ELF-1 (cell line): ENCODE measurements at regions not wholly inside any gene's neighbourhood (a gene's known extent, or its start where the extent isn't known, plus 50 kb on each side); places are given as distances from the start of the nearest gene placed in this dataset.

ENCODE experiments used
- DNase-seq: peaks from one replicate; pipeline ENCODE4 v3.0.0-alpha.2; 2016; ENCODE audit warnings: low read depth, low spot score

DNA sequence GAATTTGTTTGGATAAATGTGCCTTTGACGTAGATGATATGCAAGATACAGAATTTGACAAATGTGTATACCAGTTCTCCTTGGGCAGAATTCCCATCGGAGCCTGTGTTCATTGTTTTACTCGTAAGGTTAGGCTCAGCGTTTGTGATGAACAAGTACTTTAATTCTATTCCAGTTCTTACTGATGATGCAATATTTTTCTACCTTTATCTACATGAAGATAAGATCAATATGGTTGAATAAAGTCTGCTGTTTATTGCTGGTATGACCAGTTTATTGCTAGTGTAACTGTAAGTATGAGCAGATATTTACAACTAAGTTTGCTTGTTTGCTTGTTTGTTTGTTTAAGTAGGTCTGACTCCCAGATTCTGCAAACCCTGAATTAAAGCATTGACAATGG, 145.4 kb upstream of the ADARB2 start:
- no peak for DNase-seq

- no peak for DNase-seq
These were observed 144.9 kb upstream of the ADARB2 start for GRCh38 chr10:1882180-1882579.

DNA sequence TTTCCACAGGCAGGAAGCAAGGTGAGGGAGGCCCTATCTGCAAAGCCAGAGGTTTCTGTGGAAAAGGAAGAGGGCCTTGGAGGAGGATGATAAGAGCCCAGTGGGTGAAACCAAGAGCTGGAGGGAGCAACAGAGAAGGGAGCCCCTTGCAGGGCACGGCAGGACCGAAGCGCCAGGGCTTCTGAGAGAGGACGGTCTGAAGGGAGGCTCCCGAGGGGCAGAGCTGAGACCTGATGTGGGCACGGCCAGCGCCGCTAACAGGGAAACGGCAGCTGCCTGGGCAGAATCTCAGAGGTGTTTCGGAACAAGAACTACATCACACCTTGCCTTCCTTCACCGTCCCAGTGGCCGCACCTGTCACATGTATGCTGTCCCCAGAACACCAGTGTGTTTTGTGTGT, 144.3 kb upstream of the ADARB2 start:
- DNase-seq: no peak

DNA sequence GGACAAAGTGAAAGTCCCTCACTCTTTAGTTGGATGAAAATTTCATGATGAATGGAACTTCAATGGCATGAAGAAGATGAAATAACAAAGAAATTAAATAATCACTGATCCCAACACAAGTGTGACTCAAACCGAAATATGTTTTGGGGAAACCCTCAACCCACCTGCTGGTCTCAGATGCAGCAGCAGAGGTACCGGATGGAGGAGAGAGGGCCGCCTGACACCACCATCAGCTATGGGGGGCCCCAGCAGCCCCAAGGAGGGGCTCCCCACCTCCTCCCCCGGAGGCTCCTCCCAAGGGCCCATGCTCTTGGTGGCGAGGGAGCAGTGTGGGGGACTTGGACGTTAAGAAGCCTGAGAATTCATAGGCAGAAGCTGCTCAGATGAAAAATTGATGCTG, 137.2 kb upstream of the ADARB2 start:
- DNase-seq: no peak

GRCh38 chr10:1873661-1874315, 136.5 kb upstream of the ADARB2 start:
- no peak for DNase-seq

DNA sequence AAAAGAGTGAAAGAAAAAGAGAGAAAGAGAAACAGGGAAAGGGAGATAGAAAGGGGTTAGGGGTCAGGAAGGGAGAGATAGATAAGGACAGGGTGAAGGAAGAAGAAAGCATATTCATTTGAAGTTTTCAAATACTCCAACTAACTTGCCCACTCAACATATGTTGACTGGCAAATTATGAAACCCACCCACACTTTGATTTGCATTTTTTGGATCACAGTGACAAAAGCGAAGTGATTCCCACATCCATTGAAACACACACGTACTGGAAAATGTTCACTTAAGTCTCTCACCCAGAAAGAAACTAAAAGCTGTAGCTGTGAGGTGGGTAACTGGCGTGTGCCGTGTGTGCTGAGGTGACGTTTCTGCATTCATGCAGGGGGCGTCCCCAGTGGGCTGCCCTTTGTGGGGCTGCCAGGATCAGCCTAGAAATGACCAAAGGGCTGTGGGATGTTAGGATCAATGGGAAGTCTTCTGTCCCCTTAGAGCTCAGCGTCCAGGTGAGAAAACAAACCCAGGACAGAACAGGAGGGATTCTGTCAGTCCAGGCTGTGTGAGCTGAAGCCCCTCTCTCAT, 134.9 kb upstream of the ADARB2 start:
- no peak for DNase-seq

GRCh38 chr10:1870491-1870890, 133.2 kb upstream of the ADARB2 start:
- DNase-seq: no peak

DNA sequence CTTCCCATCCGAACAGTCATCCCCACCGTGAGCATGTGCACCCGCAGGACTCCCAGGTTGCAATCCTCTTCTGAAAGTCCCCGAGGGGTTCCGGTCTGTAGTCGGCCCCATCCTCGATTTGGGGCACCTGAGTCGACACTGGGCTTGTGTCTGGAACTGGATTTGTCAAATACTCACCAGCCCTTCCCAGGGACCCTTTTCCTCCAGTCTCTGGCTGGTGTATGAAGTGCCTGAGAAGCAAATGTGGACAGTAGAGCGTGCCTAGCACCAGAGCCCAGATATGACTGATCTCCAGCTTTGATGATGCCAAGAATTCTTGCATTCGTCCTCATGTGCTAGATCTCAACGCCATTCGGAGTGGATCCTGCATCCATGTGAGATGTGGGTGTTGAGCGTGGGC, 132.5 kb upstream of the ADARB2 start:
- DNase-seq: no peak

DNA sequence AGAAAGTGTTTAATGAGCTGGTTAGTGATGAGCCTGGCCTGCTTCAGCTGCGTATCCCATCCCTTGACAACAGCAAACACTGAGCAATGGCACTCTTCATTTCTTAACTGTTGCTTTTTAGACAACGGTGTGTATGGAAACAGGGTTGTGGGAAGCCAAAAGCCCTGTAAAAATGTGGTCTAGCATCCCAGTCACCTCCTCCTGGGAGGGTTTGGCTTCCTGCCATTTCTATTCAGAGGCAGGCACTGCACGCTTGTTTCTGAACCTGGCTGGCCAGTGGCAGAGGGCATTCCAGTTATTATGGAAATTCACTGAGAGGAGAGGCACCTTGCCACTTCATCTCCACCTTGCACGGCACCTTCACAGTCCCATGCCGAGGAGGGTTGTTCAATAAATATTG, 123.0 kb upstream of the ADARB2 start:
- DNase-seq: no peak

GRCh38 chr10:1858547-1858946, 121.2 kb upstream of the ADARB2 start:
- no peak for DNase-seq

DNA sequence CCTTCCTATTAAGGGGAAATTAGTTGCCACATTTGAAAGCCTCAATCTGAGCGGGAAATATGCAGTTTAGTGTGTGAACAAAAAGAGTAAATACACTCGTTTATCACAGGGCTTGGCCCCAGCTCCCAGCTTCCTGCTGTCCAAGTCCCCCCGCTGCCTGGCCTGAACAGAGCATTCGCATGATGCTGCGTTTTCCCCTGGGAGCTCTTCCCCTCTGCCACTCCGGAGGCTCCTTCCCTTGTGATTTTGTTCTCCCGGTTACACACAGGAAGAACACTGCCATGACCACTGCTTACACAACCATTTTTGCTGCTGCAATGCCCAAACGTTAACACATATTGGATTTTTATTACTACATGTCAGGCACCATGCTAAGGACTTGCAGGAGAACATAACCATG, 120.7 kb upstream of the ADARB2 start:
- no peak for DNase-seq

- DNase-seq: no peak
These were observed 118.6 kb upstream of the ADARB2 start for GRCh38 chr10:1855911-1856310.

GRCh38 chr10:1854271-1854670, 116.9 kb upstream of the ADARB2 start:
- no peak for DNase-seq

DNA sequence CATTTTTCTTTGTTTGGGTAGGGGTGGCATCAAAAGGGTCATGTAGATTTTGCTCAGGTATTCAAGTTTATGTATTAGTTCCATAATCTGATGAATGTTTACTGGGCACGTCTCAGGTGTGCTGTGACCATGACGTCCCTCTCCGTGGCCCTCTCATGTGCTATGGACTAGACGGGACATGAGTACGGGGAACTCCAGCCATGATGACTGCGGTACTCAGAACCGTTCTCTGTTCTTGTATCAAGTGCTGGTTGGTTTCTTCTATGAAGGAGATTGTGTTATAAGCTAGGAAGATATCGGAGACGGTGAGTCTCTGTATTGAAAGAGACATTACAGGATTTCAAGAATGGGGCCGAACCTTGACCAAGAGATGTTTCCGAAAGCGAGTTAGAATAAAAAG, 116.5 kb upstream of the ADARB2 start:
- no peak for DNase-seq

DNA sequence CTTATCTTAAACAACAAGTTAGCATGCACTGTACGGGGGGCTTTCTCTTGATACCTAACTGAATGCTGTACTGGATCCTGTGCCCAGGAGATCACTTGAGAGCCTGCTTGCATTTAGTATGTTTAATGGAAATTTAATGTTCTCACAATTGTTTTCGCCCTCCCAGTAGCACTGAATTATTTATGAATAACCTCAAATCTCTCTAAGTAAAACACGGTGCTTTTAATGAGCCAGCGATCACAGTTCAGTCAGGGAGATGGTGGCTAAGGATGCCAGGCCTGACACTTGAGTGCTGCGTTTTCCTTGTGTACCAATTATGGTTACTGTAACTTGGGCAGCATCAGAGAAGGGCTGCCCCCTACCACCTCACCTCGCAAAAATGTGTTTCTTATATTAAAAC, 115.5 kb upstream of the ADARB2 start:
- DNase-seq: no peak

GRCh38 chr10:1851762-1852161, 114.4 kb upstream of the ADARB2 start:
- no peak for DNase-seq

- no peak for DNase-seq
These were observed 113.7 kb upstream of the ADARB2 start for GRCh38 chr10:1850971-1851527.

- DNase-seq: no peak
These were observed 110.0 kb upstream of the ADARB2 start for GRCh38 chr10:1847361-1847760.

DNA sequence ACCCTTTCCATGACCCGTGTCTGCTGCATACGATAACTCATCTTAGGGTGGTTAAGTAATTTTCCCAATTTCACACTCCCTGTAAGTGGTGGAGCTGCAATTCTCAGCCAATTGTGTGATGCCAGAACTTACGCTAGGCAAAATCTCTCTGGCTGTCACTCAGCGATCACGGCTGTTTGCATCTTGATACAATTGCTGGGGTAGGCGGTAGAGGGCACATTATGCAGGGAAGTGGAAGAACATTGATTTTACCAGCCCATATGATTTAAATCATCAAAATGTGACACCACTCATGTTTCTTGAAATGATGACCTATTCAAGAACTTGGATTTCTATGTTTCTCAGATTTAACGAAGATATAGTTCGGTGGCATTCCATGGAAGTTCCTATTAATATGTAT, 108.7 kb upstream of the ADARB2 start:
- no peak for DNase-seq

DNA sequence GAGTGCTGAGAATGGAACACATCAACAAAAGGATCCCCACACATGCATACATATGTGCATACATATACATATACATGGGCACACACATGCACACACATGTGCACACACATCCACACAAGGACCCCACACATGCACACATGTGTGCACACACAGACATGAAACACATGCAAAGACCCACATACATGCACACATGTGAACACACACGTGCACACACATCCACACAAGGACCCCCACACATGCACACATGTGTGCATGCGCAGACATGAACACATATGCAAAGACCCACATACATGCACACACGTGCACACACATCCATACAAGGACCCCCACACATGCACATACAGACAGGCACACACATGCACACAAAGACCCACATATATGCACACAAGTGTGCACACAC, 104.4 kb upstream of the ADARB2 start:
- DNase-seq: no peak

DNA sequence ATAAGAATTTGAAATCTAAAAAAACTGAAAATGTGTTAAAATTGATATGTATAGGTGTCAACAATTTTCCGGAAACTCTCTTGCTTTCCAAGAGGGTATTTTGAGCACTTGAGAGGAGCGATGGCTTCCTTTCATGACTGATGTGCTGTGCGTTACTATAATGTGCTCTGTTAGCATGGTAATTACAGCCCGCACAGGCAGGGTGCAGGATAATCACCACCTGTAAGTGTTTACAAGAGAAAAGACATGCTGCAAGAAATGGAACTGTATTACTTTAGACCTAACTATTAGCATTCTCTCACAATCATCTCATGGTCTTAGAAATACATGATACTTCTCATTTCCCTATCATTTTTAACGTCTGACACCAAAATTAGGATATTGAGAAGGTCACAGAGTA, 92.4 kb upstream of the ADARB2 start:
- no peak for DNase-seq

DNA sequence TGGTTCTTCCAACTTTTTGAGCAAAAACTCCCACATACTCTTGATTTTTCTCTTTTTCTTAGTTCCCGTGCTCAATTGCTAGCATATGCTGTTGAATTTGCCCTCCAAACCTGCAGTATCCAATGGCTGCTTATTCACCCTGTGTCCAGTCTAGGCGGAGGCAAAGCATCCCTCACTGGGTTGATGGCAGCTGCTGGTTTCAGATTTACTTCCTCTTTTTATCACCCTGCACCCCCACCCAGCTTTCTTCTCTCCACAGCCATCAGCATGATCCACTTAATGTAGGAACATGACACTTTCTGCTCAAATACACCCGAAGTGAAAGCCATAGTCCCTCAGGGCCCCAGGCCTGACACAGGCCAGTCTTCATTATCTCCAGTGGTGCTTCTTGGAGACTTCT, 87.6 kb upstream of the ADARB2 start:
- no peak for DNase-seq

DNA sequence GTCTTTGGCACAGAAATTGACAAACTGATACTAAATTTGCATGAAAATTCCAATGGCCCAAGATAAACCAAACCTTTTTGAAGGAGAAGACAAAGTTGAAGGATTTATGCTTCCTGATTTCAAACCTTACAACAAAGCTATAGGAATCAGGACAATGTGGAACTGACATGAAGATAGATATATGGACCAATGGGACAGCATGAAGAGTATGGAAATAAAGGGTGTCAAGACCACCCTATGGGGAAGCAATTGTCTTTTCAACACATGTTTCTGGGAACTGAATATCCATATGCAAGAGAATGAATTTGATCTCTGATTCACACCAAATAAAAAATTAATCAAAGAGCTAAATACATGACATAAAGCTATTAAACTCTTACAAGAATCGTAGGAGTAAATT, 77.2 kb upstream of the ADARB2 start:
- DNase-seq: no peak
